K562 (cell line): ENCODE measurements at regions not wholly inside any gene's neighbourhood (a gene's known extent, or its start where the extent isn't known, plus 50 kb on each side); places are given as distances from the start of the nearest gene placed in this dataset.

Source experiments
- ATAC-seq: fragments of 200-7000 bp; cut with Tn5 transposase; 3 replicates; pipeline ENCODE4 v1.9.1; 2020; ENCODE audit warnings: moderate library complexity
- BruUV-seq: library from RNA; stranded (reverse); fragments of 400-500 nt; replicated peaks from 2 replicates; lab custom pipeline; 2021; lab: Mats Ljungman, UMichigan
- CTCF ChIA-PET: fragments of 300-600 bp; formaldehyde crosslinking; extraction: SDS; loops from one replicate; lab custom pipeline; 2021; ENCODE audit warnings: low intra/inter-chr PET ratio; lab: Yijun Ruan, JAX
- POLR2A ChIA-PET: fragments of 300-600, 350-650 bp; sonication (Branson Sonifier 250); formaldehyde crosslinking; extraction: SDS; loops from one replicate; lab custom pipeline; 2021; ENCODE audit warnings: antibody characterized with exemption, inconsistent platforms; lab: Yijun Ruan, JAX
- DNase-seq, 4 experiments: peaks; one replicate each; pipeline versions ENCODE4 v3.0.0 to v3.0.0-alpha.2; 2011 to 2018; ENCODE audit warnings: low spot score in 3 of 4, mixed read lengths in 3 of 4; ENCODE audit errors: extremely low read depth in 1 of 4
- FAIRE-seq: peaks from 2 replicates; lab custom pipeline; 2011; peaks lifted over from hg19 to GRCh38; lab: Jason Lieb, UNC
- H2AFZ ChIP-seq: 2 replicates; pipeline ENCODE4 v1.6.0; 2011; ENCODE audit warnings: low read depth, low read length, control low read depth, inconsistent platforms
- H3K27ac ChIP-seq: fragments of 200-600 bp; 3 replicates; pipeline ENCODE4 v1.8.0; 2011; ENCODE audit warnings: low read depth, mild to moderate bottlenecking, control low read depth, inconsistent platforms, low read length, moderate library complexity, mixed read lengths; ENCODE audit errors: extremely low read depth
- H3K27me3 ChIP-seq, 2 experiments: fragments of 300-600 bp in 1 of 2; 2 replicates in 1 of 2; 3 replicates in 1 of 2; pipeline versions ENCODE4 v1.6.0 to v1.8.0; 2011; ENCODE audit warnings: inconsistent platforms in 2 of 2, low read length in 2 of 2, mild to moderate bottlenecking in 1 of 2, mixed read lengths in 1 of 2, moderate library complexity in 1 of 2; ENCODE audit not compliant: control insufficient read depth in 2 of 2, insufficient read depth in 2 of 2
- H3K36me3 ChIP-seq: fragments of 300-600 bp; 3 replicates; pipeline ENCODE4 v1.8.0; 2011; ENCODE audit warnings: mild to moderate bottlenecking, low read length, inconsistent platforms; ENCODE audit not compliant: control insufficient read depth, insufficient read depth
- H3K4me1 ChIP-seq, 2 experiments: fragments of 200-600 bp in 1 of 2; replicated peaks in 1 of 2; 2 replicates in 1 of 2; 3 replicates in 1 of 2; pipeline versions ENCODE4 v1.5.1 to v1.8.0; 2011; ENCODE audit warnings: inconsistent platforms in 2 of 2, low read length in 2 of 2, mild to moderate bottlenecking in 1 of 2, mixed read lengths in 1 of 2, moderate library complexity in 1 of 2; ENCODE audit not compliant: control insufficient read depth in 2 of 2, insufficient read depth in 2 of 2
- H3K4me2 ChIP-seq: 2 replicates; pipeline ENCODE4 v1.6.1; 2011; ENCODE audit warnings: low read length, control low read depth, inconsistent platforms, mixed read lengths; ENCODE audit not compliant: insufficient read depth
- H3K4me3 ChIP-seq: fragments of 200-600 bp; sonication (generic), shearing (Covaris generic); 2 replicates; pipeline ENCODE4 v1.5.1; 2016; ENCODE audit warnings: control low read depth, inconsistent platforms
- H3K79me2 ChIP-seq: fragments of 200-600 bp; 3 replicates; pipeline ENCODE4 v1.8.0; 2011; ENCODE audit warnings: low read length, inconsistent platforms; ENCODE audit not compliant: control insufficient read depth, insufficient read depth
- H3K9ac ChIP-seq, 2 experiments: 2 replicates each; pipeline versions ENCODE4 v1.6.0 to v1.6.1; 2011; ENCODE audit warnings: low read depth in 2 of 2, low read length in 2 of 2, control low read depth in 1 of 2, inconsistent platforms in 1 of 2, mild to moderate bottlenecking in 1 of 2, mixed read lengths in 1 of 2; ENCODE audit not compliant: insufficient read depth in 1 of 2
- H3K9me1 ChIP-seq: one replicate; pipeline ENCODE4 v1.6.0; 2011; ENCODE audit warnings: inconsistent platforms, mild to moderate bottlenecking, low read length, moderate library complexity; ENCODE audit not compliant: control insufficient read depth, insufficient read depth
- H3K9me3 ChIP-seq: replicated peaks from 2 replicates; pipeline ENCODE4 v1.5.1; 2011; ENCODE audit warnings: low read depth, low read length, inconsistent platforms; ENCODE audit not compliant: control insufficient read depth, insufficient read depth
- H4K20me1 ChIP-seq: replicated peaks from 2 replicates; pipeline ENCODE4 v1.6.1; 2011; ENCODE audit warnings: low read length, inconsistent platforms, mixed read lengths; ENCODE audit not compliant: control insufficient read depth, insufficient read depth
- KAT2B ChIP-seq: IDR thresholded peaks from one replicate; pipeline ENCODE4 v1.6.1; 2012; ENCODE audit warnings: low read depth, mild to moderate bottlenecking, control low read depth, inconsistent platforms, low read length, moderate library complexity
- KAT8 ChIP-seq: fragments of 450-650 bp; IDR thresholded peaks from 2 replicates; pipeline ENCODE4 v1.6.1; 2016; ENCODE audit warnings: low read depth, mild to moderate bottlenecking
- PRMT5 ChIP-seq: sonication (generic); formaldehyde crosslinking; IDR thresholded peaks from 2 replicates; pipeline ENCODE4 v1.5.0; 2020; ENCODE audit warnings: missing genetic modification reagents
- SP2 ChIP-seq: IDR thresholded peaks from 2 replicates; pipeline ENCODE4 v1.6.1; 2011; ENCODE audit warnings: mild to moderate bottlenecking, low read depth, low read length, moderate library complexity; ENCODE audit not compliant: poor library complexity, severe bottlenecking; ENCODE audit errors: extremely low read depth
- ZNF12 ChIP-seq: sonication (generic); formaldehyde crosslinking; IDR thresholded peaks from 2 replicates; pipeline ENCODE4 v1.4.0; 2020; ENCODE audit warnings: mild to moderate bottlenecking, missing genetic modification reagents
- ZNF79 ChIP-seq: fragments of 250-450 bp; sonication (Bioruptor Pico); IDR thresholded peaks from 2 replicates; pipeline ENCODE4 v1.4.0; 2020; ENCODE audit warnings: low read depth, mild to moderate bottlenecking, moderate library complexity
- ZSCAN32 ChIP-seq: fragments of 450-650 bp; formaldehyde crosslinking; IDR thresholded peaks from 2 replicates; pipeline ENCODE4 v1.4.0; 2020; ENCODE audit warnings: mild to moderate bottlenecking, moderate library complexity
- WGBS: fragments of 100-300 bp; shearing (Covaris generic); methylation state at CpG from one replicate; pipeline ENCODE4 v1.1.6; 2016; ENCODE audit warnings: low coverage, mixed read lengths; ENCODE audit not compliant: insufficient coverage; ENCODE audit errors: missing lambda C conversion rate; 5-methylcytosine and 5-hydroxymethylcytosine counted together
- in situ Hi-C: fragments of 300-500 bp; cut with MboI; formaldehyde crosslinking; loops from 4 replicates; pipeline ENCODE4 v1.15.0; 2018; ENCODE audit warnings: inconsistent platforms, mixed read lengths
- intact Hi-C: fragments of 100-400 bp; cut with micrococcal nuclease; formaldehyde crosslinking; loops from 2 replicates; pipeline ENCODE4 v1.14.2; 2022
- TF ChIP-seq, protein P1 (sequence below): fragments of 200-400 bp; formaldehyde crosslinking; IDR thresholded peaks from 2 replicates; pipeline ENCODE4 v1.6.1; 2017; ENCODE audit warnings: mild to moderate bottlenecking, low read depth, low read length, moderate library complexity

DNA sequence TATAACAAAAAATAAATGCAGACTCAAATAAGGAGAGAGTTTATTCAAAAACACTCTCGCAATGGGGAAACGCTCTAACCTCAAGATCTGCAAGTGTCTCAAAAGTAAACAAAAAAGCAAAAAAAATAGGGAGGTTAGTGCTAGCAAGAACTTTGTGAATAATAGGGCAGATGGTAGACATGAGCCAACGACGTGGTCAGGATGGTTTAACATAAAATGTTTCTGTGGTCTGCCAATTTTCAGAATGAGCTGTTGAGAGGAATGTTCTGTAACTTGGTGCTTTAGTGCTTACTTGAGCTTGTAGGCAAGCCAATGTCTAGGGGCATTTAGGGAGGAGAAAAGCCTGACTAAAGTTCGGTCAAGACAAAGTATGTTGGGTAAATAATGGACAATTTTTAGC is 1813.9 kb upstream of the CDH6 start (continued):
- TF ChIP-seq ZSCAN32 (CRISPR knock-in tag), result no peak
- TF ChIP-seq ZNF79, result no peak
- TF ChIP-seq, protein P1, sequence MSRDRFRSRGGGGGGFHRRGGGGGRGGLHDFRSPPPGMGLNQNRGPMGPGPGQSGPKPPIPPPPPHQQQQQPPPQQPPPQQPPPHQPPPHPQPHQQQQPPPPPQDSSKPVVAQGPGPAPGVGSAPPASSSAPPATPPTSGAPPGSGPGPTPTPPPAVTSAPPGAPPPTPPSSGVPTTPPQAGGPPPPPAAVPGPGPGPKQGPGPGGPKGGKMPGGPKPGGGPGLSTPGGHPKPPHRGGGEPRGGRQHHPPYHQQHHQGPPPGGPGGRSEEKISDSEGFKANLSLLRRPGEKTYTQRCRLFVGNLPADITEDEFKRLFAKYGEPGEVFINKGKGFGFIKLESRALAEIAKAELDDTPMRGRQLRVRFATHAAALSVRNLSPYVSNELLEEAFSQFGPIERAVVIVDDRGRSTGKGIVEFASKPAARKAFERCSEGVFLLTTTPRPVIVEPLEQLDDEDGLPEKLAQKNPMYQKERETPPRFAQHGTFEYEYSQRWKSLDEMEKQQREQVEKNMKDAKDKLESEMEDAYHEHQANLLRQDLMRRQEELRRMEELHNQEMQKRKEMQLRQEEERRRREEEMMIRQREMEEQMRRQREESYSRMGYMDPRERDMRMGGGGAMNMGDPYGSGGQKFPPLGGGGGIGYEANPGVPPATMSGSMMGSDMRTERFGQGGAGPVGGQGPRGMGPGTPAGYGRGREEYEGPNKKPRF, result no peak
- TF ChIP-seq ZNF12, result no peak
- no peak for TF ChIP-seq KAT2B
- TF ChIP-seq SP2, result no peak
- TF ChIP-seq KAT8, result no peak

DNA sequence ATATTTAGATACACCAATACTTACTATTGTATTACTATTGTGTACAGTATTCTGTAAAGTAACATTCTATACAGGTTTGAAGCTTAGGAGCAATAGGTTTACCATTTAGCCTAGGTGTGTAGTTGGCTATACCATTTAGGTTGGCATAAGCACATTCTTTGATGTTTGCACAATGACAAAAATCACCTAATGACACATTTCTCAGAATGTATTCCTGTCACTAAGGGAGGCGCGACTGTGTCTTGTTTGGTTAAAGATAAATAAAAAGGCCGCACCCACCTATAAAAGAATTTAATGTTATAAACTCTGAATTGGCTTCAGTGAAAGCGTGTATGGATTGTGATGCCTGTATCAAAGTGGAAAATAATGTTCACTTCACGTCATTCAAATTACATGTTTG is 1815.4 kb upstream of the CDH6 start:
- H3K9ac ChIP-seq, result no peak overlapping the region
- FAIRE-seq (no peak), ATAC-seq (no peak), DNase-seq (no peak)
- WGBS, result 2% methylated on average over 5 of the region's 5 CpGs
- in situ Hi-C loops (no loop called here), intact Hi-C loops (no loop called here)
- no peaks in the 10 kb centered on the region for H3K27me3 ChIP-seq
- H3K4me1 ChIP-seq, result no peaks in the 10 kb centered on the region
- H3K36me3 ChIP-seq, result no peaks in the 10 kb centered on the region
- no peak overlapping the region for H3K4me3 ChIP-seq
- no peaks in the 10 kb centered on the region for H4K20me1 ChIP-seq
- no peak overlapping the region for H3K4me2 ChIP-seq
- BruUV-seq, result no TSS peak
- CTCF ChIA-PET, result no interaction called here
- H3K79me2 ChIP-seq, result no peaks in the 10 kb centered on the region
- TF ChIP-seq PRMT5 (CRISPR knock-in tag), result no peak
- H3K27ac ChIP-seq, result no peak overlapping the region
- H2AFZ ChIP-seq, result no peak overlapping the region
- no peaks in the 10 kb centered on the region for H3K9me3 ChIP-seq
- POLR2A ChIA-PET, result no interaction called here
- H3K9me1 ChIP-seq, result no peaks in the 10 kb centered on the region
